Thyroid gland (tissue), 4 donors: ENCODE measurements at regions not wholly inside any gene's neighbourhood (a gene's known extent, or its start where the extent isn't known, plus 50 kb on each side); places are given as distances from the start of the nearest gene placed in this dataset.

Experiments used
- POLR2A ChIP-seq, 2 donors: fragments of 450-650 bp; IDR thresholded peaks; one replicate each; pipeline ENCODE4 v1.6.1; 2017; ENCODE audit warnings: antibody characterized with exemption in 2 of 2, mild to moderate bottlenecking in 2 of 2, moderate library complexity in 1 of 2
- TF ChIP-seq, protein P1 (sequence below), 6 experiments: fragments of 200-600 bp in 3 of 6; fragments of 450-650 bp in 3 of 6; sonication (generic) in 3 of 6; IDR thresholded peaks; one replicate each; pipeline ENCODE4 v1.5.1; 2016 to 2019; ENCODE audit warnings: antibody characterized with exemption in 6 of 6, mild to moderate bottlenecking in 2 of 6, inconsistent platforms in 1 of 6, moderate library complexity in 1 of 6

DNA sequence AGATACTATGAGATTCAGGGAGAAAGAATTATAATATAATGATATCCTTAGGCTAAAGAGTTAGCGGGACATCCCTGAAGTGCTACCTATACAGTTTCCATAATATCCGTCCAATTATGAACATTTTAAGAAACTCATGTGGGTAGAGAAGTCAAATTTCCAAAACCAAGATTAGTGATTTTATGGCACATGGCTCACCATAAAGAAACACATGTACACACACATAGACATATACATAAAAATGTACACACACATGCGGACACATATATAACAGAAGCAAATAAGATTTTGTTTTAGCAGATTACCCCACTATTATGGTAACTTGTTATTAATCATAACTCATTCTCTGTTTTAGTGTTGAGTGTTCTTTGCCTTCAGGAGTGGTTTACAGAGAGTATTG is 566.7 kb upstream of the NEGR1 start:
- TF ChIP-seq, protein P1, sequence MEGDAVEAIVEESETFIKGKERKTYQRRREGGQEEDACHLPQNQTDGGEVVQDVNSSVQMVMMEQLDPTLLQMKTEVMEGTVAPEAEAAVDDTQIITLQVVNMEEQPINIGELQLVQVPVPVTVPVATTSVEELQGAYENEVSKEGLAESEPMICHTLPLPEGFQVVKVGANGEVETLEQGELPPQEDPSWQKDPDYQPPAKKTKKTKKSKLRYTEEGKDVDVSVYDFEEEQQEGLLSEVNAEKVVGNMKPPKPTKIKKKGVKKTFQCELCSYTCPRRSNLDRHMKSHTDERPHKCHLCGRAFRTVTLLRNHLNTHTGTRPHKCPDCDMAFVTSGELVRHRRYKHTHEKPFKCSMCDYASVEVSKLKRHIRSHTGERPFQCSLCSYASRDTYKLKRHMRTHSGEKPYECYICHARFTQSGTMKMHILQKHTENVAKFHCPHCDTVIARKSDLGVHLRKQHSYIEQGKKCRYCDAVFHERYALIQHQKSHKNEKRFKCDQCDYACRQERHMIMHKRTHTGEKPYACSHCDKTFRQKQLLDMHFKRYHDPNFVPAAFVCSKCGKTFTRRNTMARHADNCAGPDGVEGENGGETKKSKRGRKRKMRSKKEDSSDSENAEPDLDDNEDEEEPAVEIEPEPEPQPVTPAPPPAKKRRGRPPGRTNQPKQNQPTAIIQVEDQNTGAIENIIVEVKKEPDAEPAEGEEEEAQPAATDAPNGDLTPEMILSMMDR (IDR thresholded peaks at IDR 0.05): no peak
- TF ChIP-seq POLR2A (IDR thresholded peaks at IDR 0.05): no peak
